GM21423 (cell line): ENCODE measurements at regions not wholly inside any gene's neighbourhood (a gene's known extent, or its start where the extent isn't known, plus 50 kb on each side); places are given as distances from the start of the nearest gene placed in this dataset.

Experiments
- ATAC-seq: cut with Tn5 transposase; IDR thresholded peaks from one replicate; pipeline ENCODE4 v1.9.1; 2021; ENCODE audit warnings: mild to moderate bottlenecking, moderate library complexity; ENCODE audit not compliant: unreplicated experiment

DNA sequence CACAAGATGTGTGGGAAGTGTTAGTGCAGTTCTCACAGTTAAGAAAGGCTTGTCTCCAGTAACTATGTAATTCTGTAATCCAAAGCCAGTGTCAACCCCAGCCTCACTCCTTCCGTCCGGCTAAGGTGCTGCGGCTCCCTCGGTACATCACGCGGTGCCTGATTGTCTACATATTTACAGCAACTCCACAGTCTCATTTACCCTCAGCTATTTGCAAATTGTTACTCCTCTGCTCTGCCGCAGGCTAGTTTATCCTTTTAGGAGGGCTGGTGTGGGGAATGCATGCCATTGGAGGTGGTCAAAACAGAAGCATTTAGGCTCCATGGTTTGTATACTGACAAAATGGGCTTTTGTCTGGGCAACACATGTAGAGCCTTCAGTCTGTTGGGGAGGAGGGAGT, 358.3 kb downstream of the METTL15 start:
- no peak for ATAC-seq

DNA sequence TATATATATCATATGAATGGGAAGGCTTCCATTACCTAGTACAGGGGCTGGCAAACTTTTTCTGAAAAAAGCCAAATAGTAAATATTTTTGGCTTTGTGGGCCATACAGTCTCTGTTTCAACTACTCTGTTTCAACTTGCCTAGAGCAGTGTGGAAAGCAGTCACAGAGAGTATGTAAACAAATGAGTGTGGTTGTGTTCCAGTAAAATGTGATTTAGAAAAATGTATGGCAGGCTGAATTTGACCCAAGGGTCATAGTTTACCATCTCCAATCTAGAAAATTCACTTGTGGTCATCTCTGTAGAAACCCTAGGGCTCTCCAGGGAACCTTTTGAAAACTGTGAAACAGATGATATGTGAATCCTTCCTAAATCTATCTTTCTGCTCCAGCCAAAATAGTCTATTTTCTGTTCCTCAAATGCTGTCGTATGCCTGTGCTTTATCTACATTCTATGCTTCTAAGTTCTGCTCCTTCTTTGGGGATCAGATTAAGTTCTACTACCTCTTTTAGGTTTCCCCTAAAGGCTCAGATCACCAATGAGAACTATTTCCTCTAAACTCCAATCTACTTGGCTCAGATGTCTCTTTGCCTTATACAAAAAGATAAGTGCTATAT, 356.2 kb downstream of the METTL15 start:
- no peak for ATAC-seq

DNA sequence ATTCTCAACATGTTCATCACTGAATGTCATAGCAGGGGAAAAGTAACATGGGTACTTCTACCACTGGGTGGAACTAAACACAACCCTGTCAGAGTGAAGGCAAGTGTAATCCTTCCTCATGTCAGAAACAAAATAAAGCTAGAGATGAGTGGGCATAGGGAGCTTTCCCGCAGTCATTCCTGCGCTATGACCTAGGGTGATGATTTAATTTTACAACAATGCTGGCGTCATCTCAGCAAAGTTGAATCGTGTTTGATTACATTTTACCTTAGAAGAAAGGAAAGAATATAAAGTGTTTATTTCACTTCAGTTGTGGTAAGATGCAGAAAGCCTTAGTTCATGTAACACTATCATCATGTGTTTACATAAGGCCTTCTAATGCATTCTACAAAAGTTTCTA, 355.6 kb downstream of the METTL15 start:
- ATAC-seq, result no peak

DNA sequence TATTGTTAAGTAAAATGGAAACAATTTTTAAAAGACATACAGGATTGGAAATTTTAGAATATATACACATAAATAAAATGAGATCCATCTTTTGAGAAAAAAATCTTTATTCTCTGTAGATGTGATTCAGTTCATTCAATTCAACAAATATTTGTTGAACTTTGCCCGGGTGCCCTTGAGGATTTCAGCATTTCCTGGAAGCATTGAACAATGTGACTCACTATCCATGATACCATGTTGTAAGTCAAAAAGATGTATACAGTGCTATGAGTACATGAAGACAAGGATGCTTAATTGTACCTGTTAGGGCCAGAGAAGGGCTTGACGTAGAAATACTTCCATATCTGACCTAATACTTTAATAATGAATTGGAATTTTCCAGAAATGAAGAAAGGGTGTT, 353.7 kb downstream of the METTL15 start:
- ATAC-seq, result no peak

DNA sequence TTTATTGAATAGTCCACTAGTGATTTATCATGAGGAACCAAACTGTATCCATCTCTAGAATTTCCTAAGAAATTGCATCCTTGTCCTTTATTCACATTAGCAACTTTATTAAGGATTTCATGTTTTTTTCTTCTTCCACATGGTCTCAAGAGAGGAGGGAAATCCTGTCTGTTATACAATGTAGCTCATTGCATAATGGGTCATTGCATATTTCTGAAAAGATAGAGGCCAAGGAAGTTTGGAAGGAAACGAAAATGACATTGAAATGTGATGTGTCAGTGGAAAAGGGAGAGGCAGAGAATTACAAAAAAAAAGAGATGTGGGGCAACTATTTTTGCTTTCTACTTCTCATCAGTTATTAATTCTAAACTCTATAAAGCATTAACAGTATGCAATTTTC, 353.1 kb downstream of the METTL15 start:
- ATAC-seq, result no peak

DNA sequence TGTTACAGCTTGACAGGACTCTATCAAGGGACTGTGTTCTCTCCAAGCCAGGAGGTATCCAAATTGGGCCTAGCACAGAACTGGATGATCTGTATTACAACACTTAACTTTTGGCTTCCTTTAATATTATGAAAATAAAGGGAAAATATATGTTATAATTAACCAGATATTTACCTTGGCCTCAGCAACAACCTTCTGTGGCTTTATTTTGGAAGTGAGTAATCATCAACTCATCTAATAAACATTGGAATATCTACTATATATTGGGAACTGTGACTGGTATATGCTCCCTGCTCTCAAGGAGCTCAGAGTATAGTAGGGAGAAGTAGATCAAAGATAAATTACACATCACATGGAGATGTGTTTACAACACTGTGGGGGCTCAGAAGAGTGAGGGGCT, 352.2 kb downstream of the METTL15 start:
- no peak for ATAC-seq

DNA sequence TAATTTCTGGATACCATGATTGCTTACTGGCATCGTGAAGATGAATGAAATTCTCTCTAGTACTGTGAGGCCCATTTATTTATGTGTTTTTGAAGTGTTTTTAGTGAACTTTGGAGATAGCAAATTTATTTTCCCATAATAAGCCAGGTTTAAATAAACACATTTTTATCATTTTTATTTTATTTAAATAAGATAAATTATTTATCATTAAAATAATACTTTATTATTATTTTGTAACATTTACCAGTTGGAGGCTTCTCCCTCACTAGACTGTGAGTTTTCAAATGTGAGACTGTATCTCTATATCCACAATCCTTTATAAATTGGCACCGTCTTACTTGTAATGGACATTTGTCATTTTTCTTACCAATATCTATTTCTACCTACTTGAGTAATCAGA, 351.7 kb downstream of the METTL15 start:
- no peak for ATAC-seq

DNA sequence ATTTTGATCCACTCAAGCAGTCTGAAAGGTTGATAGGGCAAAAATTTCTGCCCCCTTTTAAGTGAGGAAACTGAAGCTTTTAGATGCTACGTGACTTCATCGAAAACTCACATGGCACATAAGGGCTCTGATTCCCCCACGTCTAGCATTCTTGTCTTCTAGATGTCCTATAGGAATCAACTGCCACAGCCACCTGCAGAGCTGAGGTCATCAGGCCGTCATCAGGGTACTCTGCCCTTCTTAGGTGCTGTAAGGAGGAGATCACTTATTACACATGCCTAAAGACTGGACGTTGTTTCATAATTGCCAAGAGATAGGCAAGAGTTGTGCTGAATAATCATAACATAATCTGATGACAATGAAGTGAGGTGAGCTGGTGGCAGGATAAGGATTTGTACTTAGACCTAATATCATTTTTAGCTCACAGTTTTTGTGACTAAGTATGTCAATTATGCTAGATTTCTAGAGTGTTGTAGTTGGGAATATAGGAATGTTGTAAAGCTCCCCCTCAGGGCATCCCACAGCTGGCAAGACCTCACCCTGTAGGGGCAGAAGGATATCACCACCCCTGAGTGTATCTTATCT, 349.4 kb downstream of the METTL15 start:
- ATAC-seq, result no peak

DNA sequence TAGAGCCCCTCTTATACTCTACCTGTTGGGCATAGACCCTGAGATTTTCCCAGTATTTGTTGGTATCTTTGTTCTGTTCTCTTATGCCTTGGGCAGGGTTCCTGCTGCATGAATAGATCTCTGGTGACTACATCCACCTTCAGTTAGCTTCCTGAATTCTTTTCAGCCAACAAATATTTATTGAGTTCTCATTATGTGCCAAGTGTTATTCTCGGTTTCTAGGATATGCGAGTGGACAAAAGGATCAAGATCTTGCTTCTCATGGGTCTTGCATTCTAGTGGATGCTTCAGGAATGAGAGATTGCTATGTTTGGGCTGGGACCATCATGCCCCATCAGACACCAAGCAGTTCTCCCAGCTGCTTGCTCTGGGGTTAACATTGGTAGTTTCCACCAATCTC, 340.0 kb downstream of the METTL15 start:
- no peak for ATAC-seq

DNA sequence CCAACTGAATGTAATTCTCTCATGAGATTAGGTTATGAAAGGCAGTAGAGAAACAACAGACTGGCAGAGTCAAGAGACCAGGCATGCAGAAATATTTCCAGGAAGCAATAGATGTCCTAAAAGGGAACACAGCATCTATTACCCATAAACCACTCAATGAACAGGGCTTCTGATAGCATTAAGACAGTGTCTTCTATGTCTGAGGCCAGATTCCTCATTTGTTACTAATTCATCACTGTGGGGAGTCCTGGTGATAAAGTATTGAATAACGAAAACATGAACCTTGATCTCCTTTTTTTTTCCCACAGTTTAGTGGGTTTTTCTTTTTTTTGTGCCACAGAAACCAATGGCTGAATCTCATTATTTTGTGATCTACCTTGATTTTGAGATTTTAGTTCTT, 339.0 kb downstream of the METTL15 start:
- ATAC-seq, result no peak

DNA sequence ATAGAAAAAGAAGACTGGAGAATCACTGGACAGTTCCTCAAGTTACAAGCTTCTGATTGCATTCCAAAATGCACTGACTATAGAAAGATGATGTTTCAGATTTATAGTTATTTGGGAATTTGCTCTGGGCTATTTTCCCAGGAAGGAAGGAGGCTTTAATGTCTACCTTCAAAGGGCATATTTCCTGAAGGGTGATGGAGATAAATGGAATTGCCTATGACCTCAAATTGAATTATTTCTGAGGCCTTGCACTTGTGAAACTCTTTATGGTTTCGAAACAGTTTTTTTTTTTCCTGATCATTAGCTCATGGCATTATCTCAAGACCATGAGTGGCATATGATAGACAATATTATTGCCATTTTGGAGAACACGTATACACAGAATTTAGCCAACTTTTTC, 333.9 kb downstream of the METTL15 start:
- no peak for ATAC-seq

DNA sequence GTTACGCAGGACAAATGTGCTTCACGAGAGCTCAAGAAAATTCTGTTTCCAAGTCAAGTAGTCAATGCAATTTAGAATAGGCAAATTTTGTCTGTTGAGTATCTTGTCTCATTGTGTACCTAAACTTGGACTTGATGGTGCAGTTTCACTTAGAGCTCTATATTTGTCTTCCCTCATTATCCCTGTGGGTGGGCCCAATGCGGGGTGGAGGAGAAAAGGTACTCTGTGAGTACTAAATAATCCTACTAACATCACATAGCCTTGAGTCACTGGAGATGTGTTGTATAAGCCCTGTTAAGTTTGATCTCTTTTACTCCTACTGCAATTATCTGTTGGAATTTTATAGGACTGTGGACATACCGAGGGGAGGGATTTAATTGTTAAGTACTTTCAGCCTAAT, 331.2 kb downstream of the METTL15 start:
- ATAC-seq, result no peak

DNA sequence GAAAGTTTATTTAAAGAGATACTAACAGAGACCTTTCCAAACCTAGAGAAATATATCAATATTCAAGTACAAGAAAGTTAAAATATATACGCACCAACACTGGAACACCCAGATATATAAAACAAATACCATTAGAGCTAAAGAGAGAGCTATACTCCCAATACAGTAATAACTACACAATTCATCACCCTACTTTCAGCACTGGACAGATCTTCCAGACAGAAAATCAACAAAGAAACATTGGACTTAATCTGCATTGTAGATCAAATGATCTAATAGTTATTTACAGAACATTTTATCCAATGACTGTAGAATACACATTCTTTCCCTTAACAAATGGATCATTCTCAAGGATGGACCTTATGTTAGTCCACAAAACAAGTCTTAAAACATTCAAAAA, 311.9 kb downstream of the METTL15 start:
- no peak for ATAC-seq

DNA sequence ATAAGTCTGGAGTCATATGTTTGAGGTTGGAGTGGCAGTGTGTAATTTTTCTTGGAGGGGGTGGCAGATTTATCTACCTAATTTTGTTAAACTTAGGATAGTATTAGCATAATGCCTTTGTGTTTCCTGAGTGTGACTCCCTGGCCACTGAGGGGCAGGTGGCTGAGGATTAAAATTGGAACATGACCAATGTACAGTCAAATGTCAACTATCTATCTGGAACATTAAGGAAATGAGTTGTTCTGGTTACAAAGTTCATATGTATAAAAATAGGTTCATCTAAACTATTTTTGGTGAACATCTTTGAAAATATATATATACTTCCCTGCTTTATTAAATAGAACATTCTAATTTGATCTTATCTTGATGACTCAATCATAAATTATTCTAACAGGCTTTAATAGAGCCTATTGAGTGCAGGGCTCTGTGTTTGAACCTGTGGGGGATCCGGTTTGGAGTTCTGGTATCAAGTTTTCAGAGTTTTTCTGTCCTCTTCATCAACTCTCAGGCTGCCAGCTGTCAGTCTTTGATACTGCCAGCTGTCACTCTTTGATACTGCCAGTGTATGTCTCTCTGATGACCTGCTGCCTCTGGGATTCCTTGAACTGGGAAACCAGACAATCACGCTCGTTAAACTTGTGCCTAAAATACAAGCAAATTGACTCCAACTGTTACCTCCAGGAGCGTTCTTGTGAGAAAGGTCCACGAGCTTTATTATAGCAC, 309.6 kb downstream of the METTL15 start:
- no peak for ATAC-seq

DNA sequence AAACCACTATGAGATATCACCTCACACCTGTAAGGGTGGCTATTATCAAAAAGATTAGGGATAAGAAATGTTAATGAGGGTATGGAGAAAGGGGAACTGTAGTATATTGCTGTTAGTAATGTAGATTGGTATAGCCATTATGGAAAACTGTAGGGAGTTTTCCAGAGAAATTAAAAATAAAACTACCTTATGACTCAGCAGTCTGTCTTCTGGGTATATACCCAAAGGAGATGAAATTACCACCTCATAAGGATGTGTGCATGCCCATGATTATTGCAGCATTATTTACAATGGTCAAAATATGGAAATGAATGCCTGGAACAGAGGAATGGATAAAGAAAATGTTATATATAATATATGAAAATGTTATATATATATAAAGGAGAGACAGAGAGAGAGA, 303.8 kb downstream of the METTL15 start:
- no peak for ATAC-seq

DNA sequence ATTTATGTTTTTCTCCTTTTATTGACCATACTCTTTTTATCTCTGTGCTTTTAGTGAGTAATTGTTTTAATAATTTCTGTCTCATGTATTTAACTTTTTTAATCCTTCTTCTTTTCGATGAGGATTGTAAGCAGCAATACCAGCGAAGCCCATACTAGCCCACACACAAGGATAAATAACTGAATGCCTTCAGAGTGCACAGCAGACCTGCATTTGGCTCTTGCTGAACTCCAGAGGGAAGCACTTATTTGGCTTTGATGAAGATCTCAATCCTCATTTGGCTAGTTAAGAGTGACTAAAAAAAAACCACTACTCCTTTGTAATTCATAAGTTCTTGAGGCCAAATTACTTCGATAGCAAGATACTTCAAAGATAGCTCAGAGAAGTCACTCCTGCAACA, 293.3 kb downstream of the METTL15 start:
- ATAC-seq, result no peak

DNA sequence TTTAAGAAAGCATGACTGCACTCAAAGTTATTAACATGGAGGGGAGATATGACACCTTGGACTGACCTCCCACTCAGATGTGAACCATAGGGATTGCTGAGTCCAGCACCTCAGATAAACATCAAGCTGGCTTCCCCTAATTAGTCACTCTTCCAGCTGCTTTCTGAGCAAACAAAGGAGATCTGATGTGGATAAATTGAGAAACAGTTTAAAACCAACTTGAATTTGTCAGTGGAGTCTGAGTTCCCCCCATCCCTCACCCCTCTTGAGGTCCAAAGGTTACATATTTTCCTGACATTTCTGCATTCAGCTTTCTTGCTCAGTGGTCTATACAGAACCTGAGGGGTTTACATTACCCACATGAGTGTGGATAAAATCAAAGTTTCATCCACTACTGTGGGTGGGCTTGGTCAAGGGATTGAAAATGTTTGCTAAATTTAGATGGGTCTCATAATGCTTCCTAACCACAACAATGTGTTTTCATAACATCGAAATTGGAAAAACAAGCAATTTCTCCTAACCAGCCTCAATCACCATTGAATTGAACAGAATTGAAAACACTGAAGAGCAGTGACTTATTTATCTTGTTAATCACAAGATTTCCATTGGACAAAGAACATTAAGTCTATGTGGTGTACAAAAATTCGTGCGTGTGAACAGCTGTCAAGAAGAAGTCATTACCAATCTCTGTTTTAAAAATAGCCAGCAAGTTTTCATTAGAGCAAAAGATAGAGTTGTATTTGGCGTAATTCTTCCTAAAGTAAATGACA, 292.3 kb downstream of the METTL15 start:
- no peak for ATAC-seq

DNA sequence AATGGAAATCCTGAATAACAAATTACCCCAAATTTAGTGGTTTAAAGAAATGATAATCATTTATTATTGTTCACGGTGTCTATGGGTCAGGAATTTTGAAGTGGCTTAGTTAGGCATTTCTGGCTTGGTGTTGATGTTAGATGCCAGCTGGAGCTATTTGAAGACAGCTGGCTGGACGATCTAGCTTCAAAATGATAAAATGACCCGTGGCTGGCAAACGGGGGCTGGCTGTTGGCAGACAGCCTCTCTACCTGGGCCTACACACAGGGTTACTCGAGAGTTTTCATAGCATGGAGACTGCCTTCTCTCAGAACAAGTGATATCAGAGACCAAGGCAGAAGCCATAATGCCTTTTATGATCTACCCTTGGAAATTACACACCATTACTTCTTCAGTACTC, 285.2 kb downstream of the METTL15 start:
- no peak for ATAC-seq

DNA sequence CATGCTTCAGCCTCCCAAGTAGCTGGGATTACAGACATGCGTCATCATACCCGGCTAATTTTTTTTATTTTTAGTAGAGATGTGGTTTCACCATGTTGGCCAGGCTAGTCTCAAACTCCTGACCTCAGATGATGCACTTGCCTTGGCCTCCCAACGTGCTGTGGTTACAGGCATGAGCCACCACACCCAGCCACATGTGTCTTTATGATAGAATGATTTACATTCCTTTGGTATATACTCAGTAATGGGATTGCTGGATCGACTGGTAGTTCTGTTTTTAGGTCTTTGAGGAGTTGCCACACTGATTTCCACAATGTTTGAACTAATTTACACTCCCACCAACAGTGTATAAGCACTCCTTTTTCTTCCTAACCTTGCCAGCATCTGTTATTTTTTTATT, 276.2 kb downstream of the METTL15 start:
- ATAC-seq, result no peak

DNA sequence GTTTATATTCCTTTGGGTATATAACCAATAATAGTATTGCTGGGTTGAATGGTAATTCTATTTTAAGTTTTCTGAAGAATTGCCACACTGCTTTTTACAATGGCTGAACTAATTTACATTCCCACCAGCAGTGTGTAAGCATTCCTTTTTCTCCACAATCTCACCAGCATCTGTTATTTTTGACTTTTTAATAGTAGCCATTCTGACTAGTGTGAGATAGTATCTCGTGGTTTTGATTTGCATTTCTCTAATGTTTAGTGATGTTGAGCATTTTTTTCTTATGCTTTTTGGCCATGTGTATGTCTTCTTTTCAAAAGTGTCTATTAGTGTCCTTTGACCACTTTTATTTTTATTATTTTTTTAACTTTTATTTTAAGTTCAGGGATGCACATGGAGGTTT, 275.3 kb downstream of the METTL15 start:
- ATAC-seq, result no peak
